Vagina (tissue), 2 donors: ENCODE measurements at regions not wholly inside any gene's neighbourhood (a gene's known extent, or its start where the extent isn't known, plus 50 kb on each side); places are given as distances from the start of the nearest gene placed in this dataset.

Experiments used
- DNase-seq, 2 donors: peaks; one replicate each; pipeline ENCODE4 v3.0.0-alpha.2; 2017; ENCODE audit errors: extremely low spot score in 2 of 2
- H3K27ac ChIP-seq: fragments of 200-600 bp; sonication (generic); one replicate; pipeline ENCODE4 v1.5.1; 2019
- H3K27me3 ChIP-seq: fragments of 200-600 bp; sonication (generic); one replicate; pipeline ENCODE4 v1.5.1; 2019
- H3K36me3 ChIP-seq, 2 donors: fragments of 200-600 bp; sonication (generic); one replicate each; pipeline ENCODE4 v1.5.1; 2017 to 2019
- H3K4me1 ChIP-seq: fragments of 200-600 bp; sonication (generic); one replicate; pipeline ENCODE4 v1.5.1; 2019
- H3K4me3 ChIP-seq, 2 donors: fragments of 200-600 bp; sonication (generic); 1 replicate in 1 of 2; 2 replicates in 1 of 2; pipeline ENCODE4 v1.5.1; 2016 to 2019
- H3K9me3 ChIP-seq: fragments of 200-600 bp; sonication (generic); one replicate; pipeline ENCODE4 v1.5.1; 2019
- POLR2A ChIP-seq, 2 donors: fragments of 450-650 bp; IDR thresholded peaks; one replicate each; pipeline ENCODE4 v1.6.1; 2017; ENCODE audit warnings: antibody characterized with exemption in 2 of 2, mild to moderate bottlenecking in 2 of 2, moderate library complexity in 2 of 2
- POLR2AphosphoS5 ChIP-seq, 2 donors: sonication (generic); formaldehyde crosslinking; IDR thresholded peaks; one replicate each; pipeline ENCODE4 v1.9.0; 2017; ENCODE audit warnings: antibody characterized with exemption in 2 of 2, mild to moderate bottlenecking in 2 of 2, low read depth in 1 of 2; ENCODE audit not compliant: insufficient read depth in 1 of 2
- intact Hi-C: fragments of 100-400 bp; cut with DNase I; formaldehyde crosslinking; loops from one replicate; pipeline ENCODE4 v1.15.1; 2023
- TF ChIP-seq, protein P1 (sequence below), 3 experiments: fragments of 450-650 bp in 2 of 3; fragments of 200-600 bp in 1 of 3; sonication (generic) in 1 of 3; IDR thresholded peaks; one replicate each; pipeline ENCODE4 v1.5.1; 2017 to 2019; ENCODE audit warnings: antibody characterized with exemption in 3 of 3, mild to moderate bottlenecking in 2 of 3, moderate library complexity in 2 of 3

DNA sequence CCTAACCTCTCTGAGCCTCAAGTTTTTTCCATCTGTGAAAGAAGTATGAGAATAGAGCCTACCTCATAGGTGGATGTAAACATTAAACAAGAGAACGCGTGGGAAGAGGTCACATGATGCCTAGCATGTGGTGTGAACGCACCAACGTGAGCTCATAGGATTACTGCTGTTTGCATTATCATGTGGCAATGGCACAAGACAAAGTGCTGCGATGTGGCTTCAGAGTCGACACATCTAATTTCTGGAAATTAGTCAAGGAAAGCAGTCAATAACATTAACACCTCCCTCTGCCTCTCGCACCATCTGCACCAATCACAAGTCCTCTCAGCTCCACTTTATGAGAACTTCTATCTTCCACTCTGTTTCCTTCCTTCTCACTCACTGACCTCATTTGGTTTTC, 489.7 kb downstream of the COG6 start:
- Histone ChIP-seq H3K27ac (no peak overlapping the region), H3K9me3 (no peaks in the 10 kb centered on the region), H3K4me3 (no peak overlapping the region), H3K4me1 (peaks cover 15% of the 10 kb centered on the region), H3K27me3 (no peaks in the 10 kb centered on the region), H3K36me3 (no peaks in the 10 kb centered on the region)
- intact Hi-C loops: no loop called here
- no peak for TF ChIP-seq POLR2A (IDR thresholded peaks at IDR 0.05)
- TF ChIP-seq, protein P1, sequence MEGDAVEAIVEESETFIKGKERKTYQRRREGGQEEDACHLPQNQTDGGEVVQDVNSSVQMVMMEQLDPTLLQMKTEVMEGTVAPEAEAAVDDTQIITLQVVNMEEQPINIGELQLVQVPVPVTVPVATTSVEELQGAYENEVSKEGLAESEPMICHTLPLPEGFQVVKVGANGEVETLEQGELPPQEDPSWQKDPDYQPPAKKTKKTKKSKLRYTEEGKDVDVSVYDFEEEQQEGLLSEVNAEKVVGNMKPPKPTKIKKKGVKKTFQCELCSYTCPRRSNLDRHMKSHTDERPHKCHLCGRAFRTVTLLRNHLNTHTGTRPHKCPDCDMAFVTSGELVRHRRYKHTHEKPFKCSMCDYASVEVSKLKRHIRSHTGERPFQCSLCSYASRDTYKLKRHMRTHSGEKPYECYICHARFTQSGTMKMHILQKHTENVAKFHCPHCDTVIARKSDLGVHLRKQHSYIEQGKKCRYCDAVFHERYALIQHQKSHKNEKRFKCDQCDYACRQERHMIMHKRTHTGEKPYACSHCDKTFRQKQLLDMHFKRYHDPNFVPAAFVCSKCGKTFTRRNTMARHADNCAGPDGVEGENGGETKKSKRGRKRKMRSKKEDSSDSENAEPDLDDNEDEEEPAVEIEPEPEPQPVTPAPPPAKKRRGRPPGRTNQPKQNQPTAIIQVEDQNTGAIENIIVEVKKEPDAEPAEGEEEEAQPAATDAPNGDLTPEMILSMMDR (IDR thresholded peaks at IDR 0.05): no peak
- no peak for TF ChIP-seq POLR2AphosphoS5 (IDR thresholded peaks at IDR 0.05; ENCODE audit: insufficient read depth in 1 of 2, low read depth in 1 of 2)
- DNase-seq: no peak

DNA sequence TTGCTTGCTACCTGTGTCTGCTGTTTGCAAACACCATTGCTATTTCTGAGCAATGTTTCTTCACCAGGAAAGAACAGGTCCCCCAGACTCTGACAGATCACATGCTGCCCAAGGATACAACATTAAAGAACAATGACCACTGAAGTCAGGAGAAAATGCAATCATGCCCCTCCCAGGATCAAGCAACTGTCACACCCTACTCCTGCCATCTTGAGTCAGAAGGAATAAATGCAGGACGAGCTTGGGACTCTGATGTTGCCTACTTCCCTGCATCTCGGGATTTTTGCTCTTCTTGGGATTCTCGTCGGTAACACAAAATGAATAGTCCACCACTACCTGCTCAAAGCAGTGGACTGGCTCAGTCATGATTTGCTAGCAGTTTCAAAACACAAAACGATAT, 490.6 kb downstream of the COG6 start:
- peaks cover 19% of the 10 kb centered on the region for H3K4me1 ChIP-seq
- H3K4me3 ChIP-seq: no peak overlapping the region
- intact Hi-C loops: no loop called here
- H3K27ac ChIP-seq: no peak overlapping the region
- TF ChIP-seq, protein P1 (IDR thresholded peaks at IDR 0.05): no peak
- TF ChIP-seq POLR2AphosphoS5 (IDR thresholded peaks at IDR 0.05; ENCODE audit: insufficient read depth in 1 of 2, low read depth in 1 of 2) (no peak), POLR2A (IDR thresholded peaks at IDR 0.05) (no peak)
- no peaks in the 10 kb centered on the region for H3K36me3 ChIP-seq
- H3K27me3 ChIP-seq: no peaks in the 10 kb centered on the region
- DNase-seq: no peak
- no peaks in the 10 kb centered on the region for H3K9me3 ChIP-seq

DNA sequence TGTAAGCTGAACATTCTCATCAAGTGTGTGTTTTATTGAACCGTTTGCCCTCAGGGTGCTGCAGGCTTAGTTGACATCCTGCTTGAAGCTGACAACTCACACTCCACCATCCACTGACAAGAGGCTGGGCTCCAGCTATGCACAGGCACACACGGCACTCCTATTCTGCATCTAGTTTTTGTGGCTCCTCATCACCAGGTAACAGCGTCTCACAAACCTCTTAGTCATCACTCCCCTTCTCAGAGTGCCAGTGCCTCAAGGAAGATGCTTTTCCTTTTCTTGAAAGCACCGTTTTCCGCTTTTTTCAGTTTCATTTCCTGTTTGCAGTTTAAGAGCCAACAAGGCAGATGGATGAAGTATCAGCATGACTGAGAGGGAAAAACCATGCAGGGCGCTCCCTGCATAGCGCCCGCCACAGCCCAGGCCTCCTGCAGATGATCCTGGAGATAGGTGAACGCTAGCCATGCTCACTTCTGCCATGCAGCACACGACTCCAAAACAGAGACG, 491.2 kb downstream of the COG6 start:
- Histone ChIP-seq H3K4me3 (no peak overlapping the region), H3K4me1 (peaks cover 19% of the 10 kb centered on the region), H3K27me3 (no peaks in the 10 kb centered on the region), H3K36me3 (no peaks in the 10 kb centered on the region), H3K9me3 (no peaks in the 10 kb centered on the region), H3K27ac (no peak overlapping the region)
- no peak for DNase-seq
- intact Hi-C loops: no loop called here
- TF ChIP-seq, protein P1 (IDR thresholded peaks at IDR 0.05): no peak
- no peak for TF ChIP-seq POLR2AphosphoS5 (IDR thresholded peaks at IDR 0.05; ENCODE audit: insufficient read depth in 1 of 2, low read depth in 1 of 2)
- TF ChIP-seq POLR2A (IDR thresholded peaks at IDR 0.05): no peak

DNA sequence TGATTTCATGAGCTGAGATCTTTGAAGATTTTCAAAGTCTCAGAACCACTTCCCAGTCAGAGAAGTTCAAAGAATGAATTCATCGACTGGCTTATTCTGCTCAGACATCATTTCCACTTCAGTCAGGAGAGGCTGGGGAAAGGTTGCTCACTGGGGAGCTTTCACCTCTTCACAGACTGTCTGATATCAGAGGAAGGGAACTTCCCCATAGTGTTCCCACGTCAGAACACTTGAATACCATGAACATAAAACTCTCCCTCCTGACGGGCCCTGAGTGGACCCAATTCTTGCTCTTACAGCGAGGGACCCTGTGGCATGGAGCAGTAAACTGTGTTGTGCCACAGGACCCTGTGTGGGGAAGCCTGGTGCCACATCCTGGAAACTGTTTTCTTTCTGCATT, 492.6 kb downstream of the COG6 start:
- Histone ChIP-seq H3K4me3 (no peak overlapping the region), H3K36me3 (no peaks in the 10 kb centered on the region), H3K4me1 (peaks cover 19% of the 10 kb centered on the region), H3K27me3 (no peaks in the 10 kb centered on the region), H3K27ac (no peak overlapping the region), H3K9me3 (no peaks in the 10 kb centered on the region)
- DNase-seq: no peak
- intact Hi-C loops: no loop called here
- TF ChIP-seq, protein P1 (IDR thresholded peaks at IDR 0.05): no peak
- no peak for TF ChIP-seq POLR2A (IDR thresholded peaks at IDR 0.05)
- no peak for TF ChIP-seq POLR2AphosphoS5 (IDR thresholded peaks at IDR 0.05; ENCODE audit: insufficient read depth in 1 of 2, low read depth in 1 of 2)

DNA sequence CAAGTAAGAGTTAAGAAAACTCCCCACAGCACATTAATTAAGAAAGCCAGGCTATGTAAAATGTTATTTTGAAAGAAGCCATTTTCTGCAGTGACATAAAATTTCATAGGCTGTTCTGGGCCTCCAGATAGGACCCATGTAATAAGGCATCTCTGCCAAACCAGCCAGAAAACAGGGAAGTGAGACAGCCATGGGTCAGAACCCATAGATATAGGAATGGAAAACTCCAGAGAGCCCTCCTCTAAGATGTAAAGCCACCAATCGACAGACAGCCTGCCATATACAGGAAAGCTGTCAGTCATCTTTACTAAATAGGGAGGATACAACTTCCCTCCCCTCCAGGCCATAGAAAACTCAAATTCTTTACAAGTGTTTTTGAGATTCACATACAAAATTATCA, 493.3 kb downstream of the COG6 start:
- DNase-seq: no peak
- H3K36me3 ChIP-seq: no peaks in the 10 kb centered on the region
- peaks cover 19% of the 10 kb centered on the region for H3K4me1 ChIP-seq
- no peak overlapping the region for H3K4me3 ChIP-seq
- no peaks in the 10 kb centered on the region for H3K9me3 ChIP-seq
- peak overlapping the region; percentile 63 for H3K27ac ChIP-seq
- intact Hi-C loops: no loop called here
- no peak for TF ChIP-seq POLR2A (IDR thresholded peaks at IDR 0.05)
- TF ChIP-seq, protein P1 (IDR thresholded peaks at IDR 0.05): no peak
- TF ChIP-seq POLR2AphosphoS5 (IDR thresholded peaks at IDR 0.05; ENCODE audit: insufficient read depth in 1 of 2, low read depth in 1 of 2): no peak
- H3K27me3 ChIP-seq: no peaks in the 10 kb centered on the region
